ENCODE measurements at regions not wholly inside any gene's neighbourhood (a gene's known extent, or its start where the extent isn't known, plus 50 kb on each side); places are given as distances from the start of the nearest gene placed in this dataset.

- intact Hi-C loops (cut with micrococcal nuclease), result no loop called here
- H3K4me1 ChIP-seq (ENCODE audit: control insufficient read depth in 2 of 2, insufficient read depth in 2 of 2, low read length in 2 of 2), result no peaks in the 10 kb centered on the region
- H3K27ac ChIP-seq (ENCODE audit: low read length in 2 of 2), result no peak overlapping the region
- Mint-ChIP-seq H3K4me1 (no peaks in the 10 kb centered on the region), H3K9me3 (ENCODE audit: insufficient read depth) (no peaks in the 10 kb centered on the region), H3K27me3 (no peaks in the 10 kb centered on the region), H3K4me3 (no peak overlapping the region), H3K27ac (no peak overlapping the region)
- no peak overlapping the region for H3K4me2 ChIP-seq (replicated peaks; ENCODE audit: low read depth, low read length, poor library complexity, severe bottlenecking)
- H3K27me3 ChIP-seq (replicated peaks in 1 of 4; ENCODE audit: control extremely low read depth in 1 of 4, control insufficient read depth in 3 of 4, insufficient read depth in 4 of 4, low read length in 3 of 4), result no peaks in the 10 kb centered on the region
- no peaks in the 10 kb centered on the region for H4K20me1 ChIP-seq (ENCODE audit: control insufficient read depth, insufficient read depth, low read length, poor library complexity, severe bottlenecking)
- no peak for TF ChIP-seq EZH2 (IDR thresholded peaks at IDR 0.05; ENCODE audit: borderline replicate concordance, insufficient read depth, low read depth, low read length, poor library complexity, severe bottlenecking)
- TF ChIP-seq, protein P1, sequence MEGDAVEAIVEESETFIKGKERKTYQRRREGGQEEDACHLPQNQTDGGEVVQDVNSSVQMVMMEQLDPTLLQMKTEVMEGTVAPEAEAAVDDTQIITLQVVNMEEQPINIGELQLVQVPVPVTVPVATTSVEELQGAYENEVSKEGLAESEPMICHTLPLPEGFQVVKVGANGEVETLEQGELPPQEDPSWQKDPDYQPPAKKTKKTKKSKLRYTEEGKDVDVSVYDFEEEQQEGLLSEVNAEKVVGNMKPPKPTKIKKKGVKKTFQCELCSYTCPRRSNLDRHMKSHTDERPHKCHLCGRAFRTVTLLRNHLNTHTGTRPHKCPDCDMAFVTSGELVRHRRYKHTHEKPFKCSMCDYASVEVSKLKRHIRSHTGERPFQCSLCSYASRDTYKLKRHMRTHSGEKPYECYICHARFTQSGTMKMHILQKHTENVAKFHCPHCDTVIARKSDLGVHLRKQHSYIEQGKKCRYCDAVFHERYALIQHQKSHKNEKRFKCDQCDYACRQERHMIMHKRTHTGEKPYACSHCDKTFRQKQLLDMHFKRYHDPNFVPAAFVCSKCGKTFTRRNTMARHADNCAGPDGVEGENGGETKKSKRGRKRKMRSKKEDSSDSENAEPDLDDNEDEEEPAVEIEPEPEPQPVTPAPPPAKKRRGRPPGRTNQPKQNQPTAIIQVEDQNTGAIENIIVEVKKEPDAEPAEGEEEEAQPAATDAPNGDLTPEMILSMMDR (IDR thresholded peaks at IDR 0.05), result no peak
- 72% methylated on average over 4 of the region's 5 CpGs for WGBS (ENCODE audit: insufficient coverage)
- H3K36me3 ChIP-seq (replicated peaks in 1 of 2; ENCODE audit: control extremely low read depth in 1 of 2, control insufficient read depth in 1 of 2, extremely low read depth in 1 of 2, insufficient read depth in 2 of 2, low read length in 1 of 2), result no peaks in the 10 kb centered on the region
- CTCF ChIA-PET, result no interaction called here
- DNase-seq, result no peak
- ATAC-seq (ENCODE audit: low read depth), result no peak
- no peak overlapping the region for H2AFZ ChIP-seq (ENCODE audit: insufficient read depth, low read depth, low read length, poor library complexity, severe bottlenecking)
- H3K79me2 ChIP-seq (ENCODE audit: control insufficient read depth, insufficient read depth, low read length), result no peaks in the 10 kb centered on the region
- H3K9ac ChIP-seq (ENCODE audit: low read length), result no peak overlapping the region
- POLR2A ChIA-PET, result no interaction called here
- H3K9me3 ChIP-seq (ENCODE audit: control extremely low read depth in 1 of 3, control insufficient read depth in 2 of 3, insufficient read depth in 1 of 3, low read length in 2 of 3), result peaks cover 0 to 10% (median 0%) of the 10 kb centered on the region in 3 donors
- no peak overlapping the region for H3K4me3 ChIP-seq (ENCODE audit: control extremely low read depth in 1 of 5, extremely low read depth in 1 of 5, insufficient read depth in 1 of 5, low read depth in 2 of 5, low read length in 4 of 5)
Observed at GRCh38 chr18:7325126-7325430, 94.2 kb downstream of the LRRC30 start.

GRCh38 chr18:7329016-7329415 is 98.1 kb downstream of the LRRC30 start:
- DNase-seq (no peak), ATAC-seq (ENCODE audit: low read depth) (no peak)
- no CpG with 5 or more reads among the region's 3 CpGs for WGBS (ENCODE audit: insufficient coverage)
- H3K4me1 ChIP-seq (ENCODE audit: control insufficient read depth in 2 of 2, insufficient read depth in 2 of 2, low read length in 2 of 2), result no peaks in the 10 kb centered on the region
- H3K4me3 ChIP-seq (ENCODE audit: control extremely low read depth in 1 of 5, extremely low read depth in 1 of 5, insufficient read depth in 1 of 5, low read depth in 2 of 5, low read length in 4 of 5), result no peak overlapping the region
- POLR2A ChIA-PET, result no interaction called here
- H3K27me3 ChIP-seq (replicated peaks in 1 of 4; ENCODE audit: control extremely low read depth in 1 of 4, control insufficient read depth in 3 of 4, insufficient read depth in 4 of 4, low read length in 3 of 4), result no peaks in the 10 kb centered on the region
- no peaks in the 10 kb centered on the region for H3K9me3 Mint-ChIP-seq (ENCODE audit: insufficient read depth)
- H4K20me1 ChIP-seq (ENCODE audit: control insufficient read depth, insufficient read depth, low read length, poor library complexity, severe bottlenecking), result no peaks in the 10 kb centered on the region
- H3K4me3 Mint-ChIP-seq, result no peak overlapping the region
- H3K27me3 Mint-ChIP-seq, result no peaks in the 10 kb centered on the region
- no peak overlapping the region for H3K4me2 ChIP-seq (replicated peaks; ENCODE audit: low read depth, low read length, poor library complexity, severe bottlenecking)
- no peak overlapping the region for H3K27ac ChIP-seq (ENCODE audit: low read length in 2 of 2)
- H3K79me2 ChIP-seq (ENCODE audit: control insufficient read depth, insufficient read depth, low read length), result no peaks in the 10 kb centered on the region
- no peaks in the 10 kb centered on the region for H3K4me1 Mint-ChIP-seq
- peaks cover 0 to 14% (median 0%) of the 10 kb centered on the region in 3 donors for H3K9me3 ChIP-seq (ENCODE audit: control extremely low read depth in 1 of 3, control insufficient read depth in 2 of 3, insufficient read depth in 1 of 3, low read length in 2 of 3)
- no peaks in the 10 kb centered on the region for H3K36me3 ChIP-seq (replicated peaks in 1 of 2; ENCODE audit: control extremely low read depth in 1 of 2, control insufficient read depth in 1 of 2, extremely low read depth in 1 of 2, insufficient read depth in 2 of 2, low read length in 1 of 2)
- no peak overlapping the region for H2AFZ ChIP-seq (ENCODE audit: insufficient read depth, low read depth, low read length, poor library complexity, severe bottlenecking)
- H3K9ac ChIP-seq (ENCODE audit: low read length), result no peak overlapping the region
- CTCF ChIA-PET, result no interaction called here
- intact Hi-C loops (cut with micrococcal nuclease), result no loop called here
- H3K27ac Mint-ChIP-seq, result no peak overlapping the region
- no peak for TF ChIP-seq EZH2 (IDR thresholded peaks at IDR 0.05; ENCODE audit: borderline replicate concordance, insufficient read depth, low read depth, low read length, poor library complexity, severe bottlenecking)
- TF ChIP-seq, protein P1 (IDR thresholded peaks at IDR 0.05), result no peak
